Left forelimb (tissue), 1 donor: ENCODE measurements at regions not wholly inside any gene's neighbourhood (a gene's known extent, or its start where the extent isn't known, plus 50 kb on each side); places are given as distances from the start of the nearest gene placed in this dataset.

Experiments
- DNase-seq: peaks from one replicate; pipeline ENCODE4 v3.0.0-alpha.2; 2018; ENCODE audit warnings: low spot score

GRCh38 chr2:204329532-204329931, 215.7 kb upstream of the PARD3B start:
- DNase-seq = no peak

- no peak for DNase-seq
These were observed 214.1 kb upstream of the PARD3B start for GRCh38 chr2:204331180-204331579.

GRCh38 chr2:204331988-204332387, 213.3 kb upstream of the PARD3B start:
- DNase-seq = no peak

DNA sequence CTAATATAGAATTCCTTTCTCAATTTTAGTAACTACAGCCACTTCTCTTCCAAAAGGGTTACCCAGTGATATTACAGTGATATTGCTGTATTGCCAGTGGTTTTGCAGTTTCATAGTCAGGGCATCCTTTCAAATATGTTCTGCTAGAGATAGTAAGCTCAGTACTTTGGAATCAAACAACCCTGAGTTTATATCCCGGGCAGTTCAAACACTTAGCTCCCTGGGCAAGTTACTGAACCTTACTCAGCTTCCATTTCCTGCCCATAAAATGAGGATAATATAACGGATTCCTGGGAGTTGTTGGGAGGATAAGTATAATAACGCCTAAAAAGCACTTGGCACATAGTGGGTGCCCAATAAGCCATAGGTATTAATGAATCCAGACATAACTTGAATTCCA, 212.6 kb upstream of the PARD3B start:
- no peak for DNase-seq

- DNase-seq = no peak
These were observed 211.4 kb upstream of the PARD3B start for GRCh38 chr2:204333861-204334260.

DNA sequence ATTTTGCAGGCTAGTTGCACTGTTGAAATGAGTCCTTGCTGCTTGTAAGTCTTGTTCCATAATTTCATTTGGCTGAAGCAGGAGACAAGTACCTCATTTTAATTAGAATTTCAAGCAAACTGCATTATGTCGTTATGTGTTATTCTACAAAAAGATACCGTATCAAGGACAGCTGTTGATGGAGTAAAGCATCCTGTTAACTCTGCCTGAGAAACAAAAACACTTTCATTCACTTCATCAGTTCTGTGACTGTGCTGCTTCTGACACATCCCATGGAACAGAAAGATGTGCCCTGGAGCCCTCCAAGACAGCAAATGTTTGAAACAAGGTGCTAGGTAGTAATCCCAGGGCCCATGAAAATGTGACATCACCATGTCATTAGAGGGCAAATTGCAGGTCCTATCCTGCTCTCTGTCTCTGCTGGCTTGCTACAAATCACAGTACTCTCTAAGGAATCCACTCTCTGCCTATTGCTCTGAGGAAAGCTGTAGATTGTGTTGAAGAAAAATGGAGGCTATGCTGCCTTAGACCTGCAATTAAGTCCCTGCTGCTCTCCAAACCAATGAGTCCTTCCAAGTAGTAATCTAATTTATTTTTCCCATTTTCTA, 209.7 kb upstream of the PARD3B start:
- DNase-seq = no peak

- no peak for DNase-seq
These were observed 209.0 kb upstream of the PARD3B start for GRCh38 chr2:204336153-204336744.

GRCh38 chr2:204337638-204338037, 207.6 kb upstream of the PARD3B start:
- no peak for DNase-seq

- DNase-seq = no peak
These were observed 206.0 kb upstream of the PARD3B start for GRCh38 chr2:204339212-204339715.

DNA sequence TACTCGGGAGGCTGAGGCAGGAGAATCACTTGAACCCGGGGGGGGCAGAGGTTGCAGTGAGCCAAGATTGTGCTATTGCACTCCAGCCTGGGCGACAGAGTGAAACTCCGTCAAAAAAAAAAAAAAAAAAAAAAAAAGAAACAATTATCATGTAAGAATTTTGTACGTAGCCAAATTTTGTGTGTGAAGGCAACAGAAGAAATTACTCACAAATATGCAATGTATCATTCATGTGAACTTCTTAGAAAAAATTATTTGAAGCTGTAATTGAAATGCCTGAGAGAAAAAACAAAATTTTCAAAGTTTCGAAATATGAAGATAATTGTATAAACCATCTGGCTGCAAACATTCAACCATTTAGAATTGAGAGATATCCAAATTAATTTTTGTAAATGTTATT, 204.8 kb upstream of the PARD3B start:
- DNase-seq = no peak

DNA sequence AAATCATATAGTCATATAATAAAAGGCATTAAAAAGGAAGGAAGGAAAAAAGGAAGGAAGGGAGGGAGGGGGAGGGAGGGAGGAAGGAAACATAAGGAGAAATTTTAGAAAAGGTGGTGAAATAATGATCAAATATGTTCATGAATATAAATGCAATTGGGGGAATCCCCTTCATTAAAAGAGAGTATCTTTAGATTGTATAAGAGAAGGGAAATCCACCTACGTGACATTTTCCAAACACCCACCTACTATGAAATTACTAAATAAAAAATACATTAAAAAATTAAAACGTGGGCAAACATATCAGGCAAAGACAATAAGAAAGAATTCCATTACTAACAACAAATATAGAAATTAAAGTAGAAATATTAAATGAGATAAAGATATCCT, 203.4 kb upstream of the PARD3B start:
- DNase-seq = no peak

GRCh38 chr2:204343685-204344084, 201.6 kb upstream of the PARD3B start:
- no peak for DNase-seq

- no peak for DNase-seq
These were observed 201.2 kb upstream of the PARD3B start for GRCh38 chr2:204344119-204344518.

- no peak for DNase-seq
These were observed 198.4 kb upstream of the PARD3B start for GRCh38 chr2:204346906-204347305.

DNA sequence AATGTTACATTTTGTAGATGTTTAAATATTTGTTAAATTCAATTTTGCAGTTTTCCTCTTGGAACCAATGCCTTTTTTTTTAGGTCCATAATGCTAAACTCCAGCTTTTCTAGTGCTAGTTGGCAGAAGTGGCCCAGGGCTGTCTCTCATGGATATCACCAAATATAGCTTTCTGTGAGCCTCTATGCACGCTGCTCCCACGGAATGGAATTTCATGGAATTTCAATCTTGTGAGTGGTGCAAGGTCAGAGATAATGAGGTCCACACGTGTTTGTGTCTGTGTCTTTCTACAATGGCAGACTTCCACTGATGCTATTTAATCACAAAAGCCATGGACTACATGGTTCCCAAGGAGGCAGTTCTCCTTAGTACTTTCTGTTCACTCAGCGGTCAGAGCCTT, 191.5 kb upstream of the PARD3B start:
- no peak for DNase-seq

DNA sequence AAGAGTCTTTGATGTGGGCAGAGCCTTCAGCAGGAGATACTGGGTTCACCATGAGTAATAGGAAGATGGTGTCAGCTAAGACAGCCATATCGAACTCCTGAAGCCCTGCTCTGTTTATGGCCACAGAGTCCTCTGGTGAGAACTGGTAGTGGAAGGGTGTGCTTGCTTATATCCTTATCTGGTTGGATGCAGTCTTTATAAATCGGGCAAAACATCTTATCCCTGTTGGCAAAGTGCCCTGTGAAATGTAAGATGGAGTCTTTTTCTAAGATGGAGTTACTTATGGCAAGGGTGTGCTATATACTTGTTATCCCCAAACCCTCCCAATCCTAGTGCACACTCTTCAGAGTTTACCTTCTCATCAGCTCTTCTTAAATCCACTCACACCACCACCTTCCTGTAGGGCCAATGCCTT, 190.8 kb upstream of the PARD3B start:
- DNase-seq = no peak

- DNase-seq = no peak
These were observed 189.6 kb upstream of the PARD3B start for GRCh38 chr2:204355688-204356087.

- DNase-seq = no peak
These were observed 189.1 kb upstream of the PARD3B start for GRCh38 chr2:204356151-204356641.

- no peak for DNase-seq
These were observed 188.0 kb upstream of the PARD3B start for GRCh38 chr2:204357286-204357685.

DNA sequence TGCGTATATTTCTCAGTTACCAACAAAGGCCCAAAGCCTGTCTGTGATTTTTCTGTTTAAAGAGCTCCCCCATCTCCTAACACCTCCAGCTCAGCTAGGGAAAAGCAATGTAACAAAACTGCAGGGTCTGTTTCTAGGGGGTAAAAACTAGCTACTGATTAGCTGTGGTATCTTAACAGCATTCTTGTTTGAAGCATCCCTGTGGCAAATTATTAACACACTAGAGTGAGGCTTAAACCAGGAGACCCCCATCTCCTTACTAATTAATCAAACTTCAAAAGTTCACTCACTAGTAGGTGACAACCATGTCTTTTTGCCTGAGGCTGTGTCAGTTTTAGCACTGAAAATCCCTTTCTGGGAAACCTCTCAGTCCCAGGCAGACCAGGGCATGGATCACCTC, 186.2 kb upstream of the PARD3B start:
- no peak for DNase-seq

DNA sequence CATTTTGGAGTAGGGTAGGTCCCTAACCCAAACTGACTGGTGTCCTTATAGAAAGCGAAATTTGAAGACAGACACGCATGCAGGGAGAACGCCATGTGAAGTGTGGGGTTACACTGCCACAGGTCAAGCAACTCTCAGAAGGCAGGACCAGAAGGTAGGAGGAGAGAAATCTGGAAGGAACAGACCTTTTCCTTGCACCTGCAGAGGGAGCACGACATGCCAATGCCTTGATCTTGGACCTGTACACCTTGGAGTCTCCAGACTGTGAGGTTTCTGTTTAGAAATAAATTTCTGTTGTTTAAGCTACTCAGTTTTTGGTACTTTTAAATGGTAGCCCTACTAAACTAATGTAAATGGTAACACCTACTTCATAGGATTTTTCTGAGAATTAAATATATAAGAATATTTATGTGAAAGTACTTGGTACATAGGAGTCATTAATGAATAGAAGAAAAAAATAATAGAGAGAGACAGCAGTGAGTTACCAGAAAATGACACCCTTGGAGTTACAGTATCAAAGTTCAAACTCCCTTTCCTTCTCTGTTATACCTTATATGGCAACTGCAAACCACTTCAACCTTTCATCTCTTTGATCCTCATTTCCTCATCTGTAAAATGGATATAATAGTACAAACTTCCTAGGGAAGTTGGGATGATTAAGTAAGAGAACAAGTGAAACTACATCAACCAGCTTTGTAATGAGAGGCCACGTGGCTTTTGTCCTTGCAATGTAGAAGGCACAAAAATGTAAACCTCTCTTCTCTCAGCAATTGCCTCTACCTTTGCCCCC, 184.9 kb upstream of the PARD3B start:
- DNase-seq = no peak

DNA sequence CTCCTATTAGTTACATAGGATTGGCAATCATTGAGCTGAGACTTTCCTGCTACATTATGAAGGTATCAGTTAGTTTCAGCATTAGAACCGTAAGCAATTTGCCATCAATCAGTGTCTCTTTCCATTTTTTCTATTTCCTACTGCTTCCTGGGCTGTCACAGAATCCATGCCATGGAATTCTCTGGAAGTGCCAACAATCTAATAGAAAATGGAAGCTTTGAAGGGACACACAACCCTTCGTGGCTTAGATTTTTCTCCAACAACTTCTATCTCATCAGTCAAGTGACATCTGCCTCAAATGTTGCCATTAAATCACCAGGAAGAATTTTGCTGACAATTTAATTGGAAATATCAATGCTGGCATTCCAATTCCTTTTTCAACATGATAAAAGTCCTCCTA, 183.5 kb upstream of the PARD3B start:
- DNase-seq = no peak

GRCh38 chr2:204362581-204362980, 182.7 kb upstream of the PARD3B start:
- DNase-seq = no peak
